ENCODE measurements at regions not wholly inside any gene's neighbourhood (a gene's known extent, or its start where the extent isn't known, plus 50 kb on each side); places are given as distances from the start of the nearest gene placed in this dataset.

GRCh38 chr11:87722756-87723565 is 452.3 kb downstream of the RAB38 start:
- POLR2A ChIA-PET (ENCODE audit: unreplicated experiment): no interaction called here

DNA sequence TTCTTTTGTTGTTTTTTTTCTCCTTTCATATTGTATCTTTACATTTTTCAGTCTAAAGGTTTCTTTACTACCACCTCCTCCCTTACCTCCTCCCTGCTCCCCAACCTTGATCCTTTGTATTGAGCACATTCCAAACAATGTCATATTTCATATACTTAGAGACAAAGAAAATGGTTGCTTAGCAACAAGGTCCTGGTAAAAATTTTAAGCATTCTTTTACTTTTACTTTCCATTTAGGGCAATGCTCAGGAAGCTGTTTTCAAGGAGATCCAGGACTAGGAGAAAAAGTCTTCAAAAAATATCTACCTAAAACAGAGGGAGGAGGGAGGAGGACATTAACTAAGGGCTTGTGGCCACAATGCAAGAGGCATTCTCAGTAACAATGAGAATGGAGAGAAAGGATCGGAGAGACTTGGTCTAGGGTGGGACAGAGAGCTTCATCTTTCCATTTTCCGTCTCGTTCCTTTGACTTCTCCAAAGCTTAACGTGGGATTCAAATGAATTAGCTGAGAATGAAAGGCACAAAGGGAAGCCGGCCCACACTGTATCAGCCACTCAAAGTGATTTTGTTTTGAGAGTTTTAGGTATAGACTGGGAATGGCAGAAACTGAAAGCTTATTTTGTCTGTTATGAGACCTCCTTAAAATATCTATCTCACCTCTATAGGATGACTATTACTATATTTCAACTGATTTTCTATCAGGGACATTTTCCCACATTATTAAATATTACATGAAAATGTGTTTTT is 455.7 kb downstream of the RAB38 start:
- ChIA-PET POLR2A (ENCODE audit: unreplicated experiment) (interaction anchor here (0.6 kb wide), 1 partner anchor 207 kb away, joined by 3 read pairs; no protein-coding TSS in a partner anchor), CTCF (no interaction called here)
- intact Hi-C loops (cut with micrococcal nuclease): loop anchor here (5.0 kb wide), 1 partner anchor 563 kb away; no protein-coding TSS in a partner anchor
- TF ChIP-seq CTCF (conservative IDR thresholded peaks at IDR 0.05; ENCODE audit: low read depth, low read length) (no peak), EZH2phosphoT487 (IDR thresholded peaks at IDR 0.05; ENCODE audit: borderline replicate concordance, low read length) (no peak), EZH2 (IDR thresholded peaks at IDR 0.05; ENCODE audit: low read length, unreplicated experiment) (no peak)
- no TSS peak for BruUV-seq (replicated peaks)
- Histone ChIP-seq H3K27me3 (ENCODE audit: low read length) (peaks cover 7% of the 10 kb centered on the region; the same call in 1 of the 2 replicates), H3F3A (ENCODE audit: low read length, unreplicated experiment) (no peaks in the 10 kb centered on the region), H4K20me1 (ENCODE audit: low read length) (no peaks in the 10 kb centered on the region), H3K79me2 (ENCODE audit: low read length) (no peaks in the 10 kb centered on the region), H3K9me2 (replicated peaks; ENCODE audit: low read length) (no peaks in the 10 kb centered on the region), H3K9me3 (ENCODE audit: low read length) (no peaks in the 10 kb centered on the region), H3K9ac (ENCODE audit: low read length) (no peak overlapping the region), H3K27ac (ENCODE audit: low read length) (no peak overlapping the region), H3K4me3 (ENCODE audit: low read length) (no peak overlapping the region), H3K36me3 (ENCODE audit: low read depth, low read length) (no peaks in the 10 kb centered on the region), H2AFZ (ENCODE audit: low read length) (peak overlapping the region; percentile 54; the same call in 1 of the 2 replicates), H3K4me2 (ENCODE audit: low read length) (peak overlapping the region; percentile 41), H3K4me1 (ENCODE audit: insufficient read depth, low read length) (no peaks in the 10 kb centered on the region)
- peak; percentile 19; the same call in 1 of the 2 replicates for ATAC-seq
- peak; percentile 14 for DNase-seq

More at GRCh38 chr11:87722756-87723565, 452.3 kb downstream of the RAB38 start:
- H3K9ac ChIP-seq (ENCODE audit: low read length): no peak overlapping the region
- H4K20me1 ChIP-seq (ENCODE audit: low read length): no peaks in the 10 kb centered on the region
- ATAC-seq (peak; percentile 72), DNase-seq (peak; percentile 64)
- H3K9me3 ChIP-seq (ENCODE audit: low read length): no peaks in the 10 kb centered on the region
- no peaks in the 10 kb centered on the region for H3K27me3 ChIP-seq (ENCODE audit: low read length)
- CTCF ChIA-PET: interaction anchor here (0.5 to 0.6 kb wide), 4 partner anchors 98 to 815 kb away, joined by 3 to 12 read pairs (median 7); no protein-coding TSS in a partner anchor
- peak overlapping the region; percentile 71 for H2AFZ ChIP-seq (ENCODE audit: low read length)
- no peaks in the 10 kb centered on the region for H3K36me3 ChIP-seq (ENCODE audit: low read depth, low read length)
- H3K4me1 ChIP-seq (ENCODE audit: insufficient read depth, low read length): peaks cover 11% of the 10 kb centered on the region
- TF ChIP-seq EZH2 (IDR thresholded peaks at IDR 0.05; ENCODE audit: low read length, unreplicated experiment) (no peak), CTCF (conservative IDR thresholded peaks at IDR 0.05; ENCODE audit: low read depth, low read length) (peak; percentile 94)
- 0 out of 2 replicates have a peak overlapping the region, but pooled peaks have one; percentile 8 for H3K4me3 ChIP-seq (ENCODE audit: low read length)
- no peaks in the 10 kb centered on the region for H3K9me2 ChIP-seq (replicated peaks; ENCODE audit: low read length)
- H3K4me2 ChIP-seq (ENCODE audit: low read length): peak overlapping the region; percentile 56
- intact Hi-C loops (cut with micrococcal nuclease): loop anchor here (1.0 to 5.0 kb wide), 4 partner anchors 155 to 559 kb away; no protein-coding TSS in a partner anchor
- no peak overlapping the region for H3K27ac ChIP-seq (ENCODE audit: low read length)
- BruUV-seq (replicated peaks): no TSS peak
- H3K79me2 ChIP-seq (ENCODE audit: low read length): no peaks in the 10 kb centered on the region
- H3F3A ChIP-seq (ENCODE audit: low read length, unreplicated experiment): no peaks in the 10 kb centered on the region

Data from PC-3 (cell line).